ENCODE measurements at regions not wholly inside any gene's neighbourhood (a gene's known extent, or its start where the extent isn't known, plus 50 kb on each side); places are given as distances from the start of the nearest gene placed in this dataset.

DNA sequence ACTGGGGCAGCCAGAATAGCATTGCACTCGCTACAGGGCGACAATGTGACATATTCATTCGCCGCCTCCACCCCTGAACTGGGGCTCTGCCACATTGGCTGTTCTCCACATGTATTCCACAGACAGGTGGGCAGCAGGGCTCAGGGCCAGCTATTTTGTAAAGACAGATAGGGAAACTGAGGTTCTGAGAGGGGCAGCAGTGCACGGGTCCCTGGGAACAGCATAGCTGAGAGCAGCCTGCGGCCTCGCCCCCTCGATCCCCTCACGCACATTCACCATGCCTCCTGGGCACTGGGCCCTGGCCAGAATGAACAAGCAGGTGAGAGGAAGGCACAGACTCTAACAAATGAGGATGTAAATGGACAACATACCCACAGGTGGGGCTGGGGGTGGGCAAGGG lies 75.0 kb upstream of the SPATA12 start:
- DNase-seq, result no peak

GRCh38 chr3:56983427-56983826 lies 77.0 kb upstream of the SPATA12 start:
- DNase-seq, result no peak

GRCh38 chr3:56981445-56982230 lies 78.8 kb upstream of the SPATA12 start:
- DNase-seq, result no peak

- DNase-seq, result no peak
Measured at GRCh38 chr3:56980798-56981390, 79.6 kb upstream of the SPATA12 start.

DNA sequence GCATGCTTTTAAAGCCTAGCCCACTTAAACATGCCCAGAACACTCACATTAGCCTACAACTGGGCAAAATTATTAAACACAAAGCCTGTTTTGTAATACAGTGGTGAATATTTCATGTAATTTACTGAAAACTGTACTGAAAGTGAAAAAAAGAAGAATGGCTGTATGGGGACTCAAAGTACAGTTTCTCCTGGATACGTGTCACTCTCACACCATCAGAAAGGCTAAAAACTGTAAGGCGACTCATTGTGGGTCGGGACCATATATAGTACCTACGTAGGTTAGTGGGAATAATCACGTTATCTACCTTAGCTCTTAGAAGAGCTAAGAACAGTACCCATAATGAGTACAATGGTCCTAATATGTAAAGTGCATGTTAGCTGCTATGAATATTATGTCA lies 80.2 kb upstream of the SPATA12 start:
- no peak for DNase-seq

DNA sequence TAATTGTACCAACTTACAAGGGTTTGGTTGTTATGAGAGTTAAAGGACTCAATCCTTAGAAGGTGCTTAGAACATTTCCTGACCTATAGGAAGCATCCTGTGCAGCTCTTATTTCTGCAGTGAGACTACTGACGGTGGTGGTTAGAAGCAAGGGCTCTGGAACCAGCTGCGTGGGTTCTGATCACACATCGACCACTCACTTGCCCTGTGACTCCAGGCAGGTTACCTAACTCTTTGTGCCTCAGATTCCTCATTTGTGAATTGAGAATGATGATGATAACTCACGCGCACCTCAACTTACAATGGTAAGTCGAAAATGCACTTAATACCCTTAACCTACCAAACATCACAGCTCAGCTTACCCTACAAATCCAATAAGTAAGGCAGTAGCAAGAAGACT lies 80.7 kb upstream of the SPATA12 start:
- DNase-seq, result no peak

- no peak for DNase-seq
Measured at GRCh38 chr3:56977561-56977889, 82.9 kb upstream of the SPATA12 start.

DNA sequence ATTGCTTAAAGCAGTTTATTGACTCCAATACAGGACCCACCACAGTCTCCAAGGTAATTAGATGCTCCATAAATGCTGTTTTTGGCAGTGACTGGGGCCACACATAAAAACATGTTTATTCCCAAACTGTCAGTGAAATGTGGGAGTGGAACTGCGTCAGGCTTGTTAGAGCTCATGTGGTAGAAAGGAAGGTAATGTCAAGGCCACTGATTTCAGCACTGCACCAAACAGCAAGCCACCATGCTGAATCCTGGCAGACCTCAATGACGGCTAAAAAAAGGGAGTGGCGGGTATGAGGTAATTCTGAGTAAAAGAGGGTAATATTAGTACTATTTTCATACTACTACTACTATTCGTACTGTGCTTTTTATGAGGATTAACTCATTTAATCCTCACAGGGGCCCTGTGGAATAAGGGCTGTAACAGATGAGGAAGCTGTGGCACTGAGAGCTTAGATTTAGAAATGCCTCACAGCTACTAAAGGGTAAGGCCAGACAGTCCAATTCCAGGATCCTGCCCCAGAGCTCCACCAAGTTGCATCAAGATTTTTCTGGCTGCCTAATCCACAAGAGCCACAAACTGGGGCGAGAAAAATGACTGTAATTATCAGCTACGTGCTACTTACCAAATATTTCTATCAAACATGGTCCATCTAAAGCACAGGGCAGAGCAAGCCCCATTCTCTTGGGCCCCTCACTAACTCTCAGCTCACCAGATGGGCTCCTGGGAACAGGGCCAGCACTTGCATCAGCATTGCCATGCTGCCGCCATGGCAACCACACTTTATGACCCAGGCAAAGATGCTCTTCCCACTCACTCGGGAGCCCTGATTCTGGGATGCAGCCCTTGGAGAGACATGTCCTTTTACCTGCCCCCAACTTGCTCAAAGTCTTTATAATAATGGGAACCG lies 83.6 kb upstream of the SPATA12 start:
- no peak for DNase-seq

- DNase-seq, result no peak
Measured at GRCh38 chr3:56975567-56975966, 84.9 kb upstream of the SPATA12 start.

- DNase-seq, result no peak
Measured at GRCh38 chr3:56974247-56974930, 86.1 kb upstream of the SPATA12 start.

- DNase-seq, result no peak
Measured at GRCh38 chr3:56971816-56972215, 88.6 kb upstream of the SPATA12 start.

GRCh38 chr3:56971261-56971660 lies 89.2 kb upstream of the SPATA12 start:
- DNase-seq, result no peak

GRCh38 chr3:56970461-56970879 lies 90.0 kb upstream of the SPATA12 start:
- DNase-seq, result no peak

GRCh38 chr3:56969851-56970250 lies 90.6 kb upstream of the SPATA12 start:
- no peak for DNase-seq

DNA sequence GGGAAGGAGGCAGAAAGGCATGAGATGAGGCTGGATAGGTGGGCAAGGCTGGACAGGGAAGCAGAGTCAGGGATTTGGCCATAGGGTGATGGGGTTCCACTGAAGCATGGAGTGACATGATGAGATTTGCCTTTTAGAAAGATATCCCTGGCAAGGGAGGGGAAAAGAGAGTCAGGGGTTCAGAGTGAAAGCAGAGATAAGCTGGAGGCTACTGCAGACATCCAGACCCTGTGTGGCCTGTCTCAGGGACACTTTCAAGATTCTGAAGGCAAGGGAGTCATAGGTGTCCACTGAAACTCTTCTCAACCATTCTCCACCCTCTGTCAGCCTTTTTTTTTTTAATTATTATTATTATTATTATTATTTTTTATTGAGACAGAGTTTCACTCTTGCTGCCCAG lies 94.0 kb upstream of the SPATA12 start:
- DNase-seq, result no peak

GRCh38 chr3:56966104-56966503 lies 94.4 kb upstream of the SPATA12 start:
- no peak for DNase-seq

DNA sequence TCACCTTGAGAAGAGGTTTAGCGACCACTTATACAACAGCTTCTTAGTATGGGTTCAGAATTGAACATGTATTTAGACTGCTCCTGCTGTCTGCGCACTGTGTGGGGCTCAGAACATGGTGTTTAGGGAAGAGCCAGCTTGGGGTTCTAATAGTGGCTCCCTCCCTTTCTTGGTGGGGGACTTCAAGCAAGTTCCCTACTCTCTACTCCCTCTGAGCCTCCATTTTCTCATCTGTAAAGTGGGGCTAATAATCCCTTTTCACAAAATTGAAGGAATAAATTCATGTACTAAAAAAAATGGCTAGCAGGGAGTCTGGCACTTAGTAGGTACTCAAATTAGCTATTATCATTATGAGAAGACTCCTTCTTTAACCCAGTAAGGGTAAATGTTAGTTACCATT lies 97.5 kb upstream of the SPATA12 start:
- no peak for DNase-seq

DNA sequence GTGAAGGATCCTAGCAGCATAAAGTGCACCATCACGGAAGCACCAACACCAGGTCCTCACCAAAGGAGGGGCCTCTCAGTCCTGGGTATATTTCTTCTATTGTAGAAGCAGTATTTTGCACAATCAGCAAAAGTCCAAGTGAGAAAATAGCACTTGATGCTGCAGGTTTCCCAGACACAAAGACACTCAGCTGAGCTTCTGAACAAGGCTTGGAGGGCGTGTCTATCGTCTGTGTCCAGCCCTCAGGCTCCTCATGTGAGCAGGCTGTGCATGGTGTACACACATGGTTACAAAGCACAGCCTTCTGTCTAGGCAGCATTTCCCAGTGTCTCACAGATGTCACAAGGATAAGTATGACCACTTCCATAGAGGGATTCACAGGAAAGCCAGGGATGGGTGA lies 98.3 kb upstream of the SPATA12 start:
- DNase-seq, result no peak

DNA sequence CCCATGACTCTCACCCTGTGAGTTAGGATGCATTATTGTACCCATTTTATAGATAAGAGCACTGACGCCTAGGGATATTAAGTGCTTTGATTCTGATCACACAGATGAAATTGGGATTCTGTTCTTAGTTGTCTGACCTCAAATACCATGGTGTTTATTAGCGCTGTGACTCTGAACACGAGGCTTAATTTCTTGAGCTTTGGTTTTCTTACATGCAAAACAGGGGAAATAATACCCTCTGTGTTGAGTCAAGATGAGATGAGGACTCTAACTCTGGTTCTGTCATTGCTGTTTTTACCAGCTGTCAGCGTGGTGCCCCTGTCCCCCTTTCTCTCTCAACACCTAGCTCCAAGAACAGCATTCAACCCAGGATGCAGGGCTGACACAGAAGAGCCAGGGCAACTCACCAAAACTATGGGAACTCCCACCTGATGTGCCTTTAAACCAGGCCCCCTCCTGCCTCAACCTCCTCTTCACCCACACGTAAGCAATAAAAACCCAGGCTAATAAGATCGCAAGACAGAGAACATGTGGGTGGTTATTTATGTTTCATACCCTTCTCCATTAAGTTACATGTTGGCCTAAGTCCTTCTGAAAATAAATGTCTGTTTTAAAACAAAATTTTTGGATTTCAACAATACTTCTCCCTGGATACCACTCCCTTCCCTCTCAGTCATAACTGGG lies 100.1 kb upstream of the SPATA12 start:
- DNase-seq, result no peak

GRCh38 chr3:56958879-56959278 lies 101.6 kb upstream of the SPATA12 start:
- no peak for DNase-seq

GRCh38 chr3:56957522-56957921 lies 102.9 kb upstream of the SPATA12 start:
- no peak for DNase-seq

- no peak for DNase-seq
Measured at GRCh38 chr3:56956906-56957305, 103.6 kb upstream of the SPATA12 start.

Data from left kidney (tissue), 1 donor.